NOMO-1 treated with DMSO at 0.1 percent for 48 hours (cell line): ENCODE measurements at regions not wholly inside any gene's neighbourhood (a gene's known extent, or its start where the extent isn't known, plus 50 kb on each side); places are given as distances from the start of the nearest gene placed in this dataset.
"Not testable (repeated sequence)": the region's sequence is repeated elsewhere in the genome, so short reads cannot be mapped to it uniquely, and the experiment has no call there.

Source experiments
- DNase-seq: peaks from one replicate; lab custom pipeline; 2025; ENCODE audit not compliant: unreplicated experiment; lab: John Stamatoyannopoulos, UW

DNA sequence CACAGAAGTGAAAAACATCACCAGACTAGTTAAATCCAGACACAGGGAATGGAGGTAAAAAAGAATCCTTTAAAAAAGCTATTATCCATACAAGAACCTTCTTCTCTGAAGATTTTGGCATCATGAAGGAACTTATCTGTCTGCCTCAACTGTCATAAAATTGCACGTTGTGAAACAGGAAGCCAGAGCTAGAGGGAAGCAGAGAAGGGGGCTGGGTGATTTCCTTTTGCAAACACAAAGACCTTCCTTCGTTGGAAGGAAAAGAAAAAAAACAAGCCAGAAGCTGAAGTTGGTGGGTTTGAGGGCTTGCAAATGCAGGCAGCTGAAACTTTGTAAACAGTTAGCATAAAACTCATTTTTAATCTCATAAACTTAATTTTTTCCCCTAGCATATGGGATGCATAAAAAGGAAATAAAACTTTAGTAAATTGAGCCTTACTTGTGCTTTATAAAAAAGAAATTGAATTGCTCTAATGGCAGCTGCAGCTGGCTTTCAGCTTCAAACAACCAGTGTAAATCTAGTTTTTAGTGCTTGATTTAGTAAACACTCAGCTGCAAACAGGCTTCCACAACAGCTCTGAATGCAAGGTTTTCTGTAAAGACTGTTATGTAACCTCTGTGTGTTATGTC, 101.6 kb downstream of the OTUD1 start:
- DNase-seq = peak; percentile 90

DNA sequence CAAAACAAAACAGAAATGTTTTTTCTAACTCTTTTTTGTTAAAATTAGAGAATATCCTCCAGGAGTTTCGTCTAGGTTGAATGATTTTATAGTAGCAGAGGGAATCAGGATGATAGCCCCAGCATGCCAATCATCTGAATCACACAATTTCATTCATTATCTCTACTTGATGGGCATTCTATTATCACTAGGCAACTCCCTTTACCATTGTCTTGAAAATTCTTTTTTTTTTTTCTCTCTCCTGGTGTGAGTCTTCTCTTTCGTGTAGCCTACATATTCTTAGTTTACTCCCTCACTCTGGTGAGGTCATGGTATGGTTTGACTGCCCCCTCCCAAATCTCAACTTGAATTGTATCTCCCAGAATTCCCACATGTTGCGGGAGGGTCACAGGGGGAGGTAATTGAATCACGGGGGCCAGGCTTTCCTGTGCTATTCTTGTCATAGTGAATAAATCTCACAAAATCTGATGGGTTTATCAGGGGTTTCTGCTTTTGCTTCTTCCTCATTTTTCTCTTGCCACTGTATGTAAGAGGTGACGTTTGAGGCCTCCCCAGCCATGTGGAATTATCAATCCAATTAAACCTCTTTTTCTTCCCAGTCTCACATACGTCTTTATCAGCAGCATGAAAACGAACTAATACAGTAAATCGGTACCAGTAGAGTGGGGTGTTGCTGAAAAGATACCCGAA, 105.0 kb downstream of the OTUD1 start:
- DNase-seq = peak; percentile 38

DNA sequence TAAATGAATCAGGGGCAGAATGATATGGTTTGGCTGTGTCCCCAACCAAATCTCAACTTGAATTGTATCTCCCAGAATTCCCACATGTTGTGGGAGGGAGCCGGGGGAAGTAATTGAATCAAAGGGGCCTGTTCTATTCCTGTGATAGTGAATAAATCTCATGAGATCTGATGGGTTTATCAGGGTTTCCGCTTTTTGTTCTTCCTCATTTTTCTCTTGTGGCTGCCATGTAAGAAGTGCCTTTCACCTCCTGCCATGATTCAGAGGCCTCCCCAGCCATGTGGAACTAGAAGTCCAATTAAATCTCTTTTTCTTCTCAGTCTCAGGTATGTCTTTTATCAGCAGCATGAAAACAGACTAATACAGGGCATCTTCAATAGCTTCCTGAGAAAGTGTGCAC, 107.0 kb downstream of the OTUD1 start:
- peak; percentile 36 for DNase-seq

DNA sequence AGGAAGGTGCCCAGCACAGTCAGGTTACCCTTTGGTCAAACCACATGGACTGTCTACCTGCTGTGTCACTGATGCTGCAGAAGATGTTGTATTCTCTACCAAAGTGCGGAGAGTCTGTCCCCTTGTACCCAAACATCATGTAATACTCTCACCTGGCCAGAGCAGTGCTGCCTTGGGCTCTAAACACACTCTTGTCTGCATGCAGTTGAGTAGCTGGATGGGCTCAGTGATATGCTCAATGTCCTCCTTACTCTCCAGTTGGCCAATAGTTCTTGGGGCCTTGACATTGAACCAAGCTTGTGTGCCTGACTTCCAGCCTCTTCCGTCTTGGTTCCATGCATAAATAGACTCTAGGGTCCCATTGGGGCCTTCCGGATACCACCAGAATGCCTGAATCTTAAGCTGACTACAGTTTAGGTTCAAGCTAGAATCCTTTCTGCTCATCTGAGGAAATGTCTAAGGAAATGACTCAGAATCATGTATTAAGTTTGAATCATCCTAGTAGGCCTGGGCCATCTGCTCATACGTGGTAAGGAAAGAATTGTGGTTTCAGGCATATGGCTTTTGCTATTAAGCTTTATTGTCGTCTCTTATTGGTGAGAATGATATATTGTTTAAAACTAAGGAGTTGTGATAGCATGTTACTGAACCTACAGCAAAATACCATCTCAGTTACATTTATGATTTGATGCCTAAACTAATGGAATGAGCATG, 118.0 kb downstream of the OTUD1 start:
- DNase-seq = peak; percentile 89

DNA sequence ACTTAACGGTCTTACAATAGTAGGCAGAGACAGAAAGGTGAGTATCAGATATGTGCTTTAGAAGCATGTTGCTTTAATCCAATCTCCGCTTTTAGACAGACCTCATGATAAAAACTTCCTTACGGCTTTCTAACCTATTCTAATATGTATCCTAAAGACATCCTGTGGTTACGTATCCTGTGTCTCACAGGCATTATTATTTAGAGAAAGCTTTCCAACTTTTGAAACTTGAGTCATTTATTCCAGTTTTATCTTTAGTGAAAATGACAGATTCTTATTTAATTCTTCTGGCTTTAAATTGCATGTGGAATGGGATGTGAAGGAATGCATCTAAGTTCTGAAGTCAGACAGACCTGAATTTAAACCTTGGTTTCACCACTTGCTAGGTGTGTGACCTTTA, 118.9 kb downstream of the OTUD1 start:
- no peak for DNase-seq

DNA sequence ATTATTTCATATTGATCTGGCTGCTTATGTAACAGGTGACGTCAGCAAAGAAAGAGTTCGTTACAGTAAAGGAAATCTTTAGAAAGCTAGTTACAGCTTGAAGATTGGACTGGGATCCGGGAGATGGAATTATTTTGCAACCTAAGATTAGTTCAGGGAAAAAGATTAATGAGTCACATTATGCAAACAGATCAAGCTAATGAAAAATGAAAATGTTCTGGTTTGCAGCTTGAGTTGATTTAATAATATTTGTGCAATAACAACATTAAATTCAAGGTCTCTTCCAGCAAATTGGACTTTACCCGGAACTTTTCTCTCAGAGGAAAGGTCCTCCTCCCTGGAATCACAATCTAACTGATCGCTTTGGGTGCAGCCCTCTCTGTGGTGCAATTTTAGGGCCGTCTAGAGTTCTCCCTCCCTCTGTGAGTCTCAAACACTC, 119.5 kb downstream of the OTUD1 start:
- no peak for DNase-seq

DNA sequence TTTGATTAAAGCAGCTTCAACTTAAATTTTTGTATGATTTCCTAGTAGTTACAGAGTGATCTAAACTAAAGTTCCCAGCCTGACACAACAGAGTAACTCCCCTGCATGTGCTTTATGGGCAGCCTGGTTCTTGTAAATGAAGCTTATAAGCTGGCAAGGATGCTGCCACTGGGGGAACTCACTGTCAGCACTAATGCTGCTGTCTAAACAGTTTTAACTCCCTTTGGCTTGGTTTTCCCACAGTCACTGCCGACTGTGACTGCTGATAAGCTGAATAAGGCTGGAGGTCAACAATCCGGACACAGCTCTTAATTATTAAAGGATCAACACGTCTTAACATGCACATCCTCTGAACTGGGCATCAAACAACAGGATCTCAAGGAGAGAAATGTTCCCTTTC, 130.1 kb downstream of the OTUD1 start:
- DNase-seq = no peak

DNA sequence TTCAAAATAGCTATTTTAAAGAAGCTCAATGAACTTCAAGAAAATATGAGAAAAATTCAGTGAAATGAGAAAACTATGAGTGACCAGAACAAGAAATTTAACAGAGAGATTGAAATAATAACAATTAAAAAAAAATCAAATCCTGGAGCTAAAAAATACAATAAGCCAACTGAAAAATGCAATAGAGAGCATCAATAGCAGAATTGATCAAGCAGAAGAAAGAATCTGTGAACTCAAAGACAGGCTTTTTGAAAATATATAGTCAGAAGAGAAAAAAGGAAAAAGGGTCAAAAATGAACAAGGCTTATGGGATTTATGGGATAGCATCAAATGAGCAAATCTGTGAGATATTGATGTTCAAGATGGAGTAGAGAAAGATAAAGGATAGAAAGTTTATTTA, 133.0 kb downstream of the OTUD1 start:
- DNase-seq = no peak

DNA sequence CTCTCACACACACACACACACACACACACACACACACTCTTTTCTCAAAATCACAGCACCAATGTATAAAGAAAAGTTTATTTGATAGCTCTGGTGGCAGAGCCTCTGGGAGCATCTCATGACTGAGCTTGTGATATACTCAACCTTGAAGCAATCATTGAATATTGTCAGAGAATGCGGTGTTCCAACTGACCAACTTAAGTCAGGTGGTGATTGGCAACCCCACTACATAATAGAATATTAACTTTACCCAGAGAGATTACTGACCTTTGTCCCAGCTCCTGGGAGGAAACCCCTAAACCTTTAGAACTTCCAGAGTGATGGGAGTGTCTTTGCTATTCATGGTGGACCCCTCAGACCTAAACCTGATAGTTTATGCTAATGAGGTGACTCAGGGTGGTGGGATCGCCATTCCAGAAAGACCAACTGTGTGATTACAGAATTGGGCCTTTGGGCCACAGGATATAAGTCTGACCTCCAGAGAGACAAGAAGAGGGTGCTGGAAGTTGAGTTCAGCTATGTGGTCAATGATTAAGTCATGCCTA, 143.1 kb downstream of the OTUD1 start:
- no peak for DNase-seq

DNA sequence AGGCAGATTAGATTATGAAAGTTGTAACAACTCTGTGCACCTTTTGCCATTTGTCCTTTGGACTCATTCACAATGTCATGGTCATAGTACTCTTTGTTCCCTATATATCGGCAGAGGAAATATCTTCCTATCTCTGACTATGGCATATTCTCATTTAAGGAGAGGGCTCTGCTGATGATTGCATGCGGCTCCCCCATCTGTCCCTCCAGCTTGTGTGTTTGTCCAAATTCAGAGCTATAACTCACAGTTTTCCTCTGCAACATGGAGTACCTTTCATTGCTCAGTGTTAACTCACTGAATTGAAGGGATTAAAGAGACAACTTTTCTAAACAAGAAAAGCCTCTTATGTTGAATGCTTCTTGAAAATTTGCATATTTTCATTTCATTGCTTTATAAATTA, 145.5 kb downstream of the OTUD1 start:
- no peak for DNase-seq

DNA sequence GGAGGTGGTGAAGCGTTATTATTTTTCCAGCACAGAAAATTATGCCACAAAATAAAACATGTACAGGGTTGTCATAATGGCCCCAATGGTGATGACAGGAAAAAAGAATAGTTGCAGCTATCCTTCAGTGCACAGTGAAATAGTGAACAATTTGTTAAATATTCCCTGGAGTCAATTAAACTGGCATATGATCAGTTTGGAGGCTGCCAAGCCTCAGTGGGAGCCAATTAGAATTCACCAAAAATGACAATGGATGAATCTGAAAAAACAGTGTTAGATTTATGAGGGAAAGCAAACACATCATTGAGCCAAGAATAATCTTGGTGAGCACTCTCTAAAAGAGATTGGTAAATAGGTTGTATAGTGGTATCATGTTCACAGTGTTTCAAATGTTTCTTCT, 146.3 kb downstream of the OTUD1 start:
- DNase-seq = no peak

DNA sequence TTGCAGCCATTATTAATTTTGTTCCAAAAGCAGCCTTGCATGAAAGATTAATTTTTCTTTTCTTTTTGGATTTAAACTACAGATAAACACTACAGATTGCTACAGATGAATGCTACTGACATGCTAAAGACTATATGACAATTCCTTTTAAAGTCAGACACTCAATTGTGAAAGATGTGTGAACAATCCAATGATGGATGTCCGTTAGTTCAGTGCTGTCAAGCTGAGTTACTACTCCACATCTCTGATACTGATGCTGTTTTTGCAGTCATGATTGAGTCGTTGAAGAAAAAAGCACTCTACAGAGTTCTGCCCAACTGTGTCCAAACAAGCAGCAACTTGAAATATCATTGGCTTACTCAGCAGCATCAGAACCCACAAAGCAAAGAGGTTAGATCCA, 146.8 kb downstream of the OTUD1 start:
- DNase-seq = no peak

DNA sequence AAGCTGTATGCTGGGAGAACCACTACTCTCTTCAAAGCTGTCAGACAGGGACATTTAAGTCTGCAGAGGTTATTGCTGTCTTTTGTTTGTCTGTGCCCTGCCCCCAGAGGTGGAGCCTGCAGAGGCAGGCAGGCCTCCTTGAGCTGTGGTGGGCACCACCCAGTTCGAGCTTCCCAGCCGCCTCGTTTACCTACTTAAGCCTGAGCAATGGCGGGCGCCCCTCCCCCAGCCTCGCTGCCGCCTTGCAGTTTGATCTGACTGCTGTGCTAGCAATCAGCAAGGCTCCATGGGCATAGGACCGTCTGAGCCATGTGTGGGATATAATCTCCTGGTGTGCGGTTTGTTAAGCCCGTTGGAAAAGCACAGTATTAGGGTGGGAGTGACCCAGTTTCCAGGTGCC, 156.4 kb downstream of the OTUD1 start:
- DNase-seq = not testable (repeated sequence)

DNA sequence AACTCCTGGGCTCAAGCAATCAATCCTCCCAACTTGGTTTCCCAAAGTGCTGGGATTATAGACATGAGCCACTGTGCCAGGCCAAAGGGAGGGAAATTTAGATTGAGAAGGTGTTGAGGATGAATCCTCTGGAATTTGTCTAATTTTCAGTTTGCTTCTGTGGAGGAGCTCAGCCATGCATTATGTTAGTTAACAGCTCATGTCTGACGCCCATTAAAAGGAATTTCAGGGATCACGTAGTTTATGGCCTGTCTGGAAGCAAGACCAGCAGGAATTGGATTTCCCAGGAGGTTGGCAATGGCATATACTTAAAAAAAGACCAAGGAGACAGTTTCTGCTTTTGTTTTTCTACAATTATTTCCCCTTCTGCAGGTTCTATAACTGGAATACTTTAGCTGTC, 165.7 kb downstream of the OTUD1 start:
- no peak for DNase-seq

DNA sequence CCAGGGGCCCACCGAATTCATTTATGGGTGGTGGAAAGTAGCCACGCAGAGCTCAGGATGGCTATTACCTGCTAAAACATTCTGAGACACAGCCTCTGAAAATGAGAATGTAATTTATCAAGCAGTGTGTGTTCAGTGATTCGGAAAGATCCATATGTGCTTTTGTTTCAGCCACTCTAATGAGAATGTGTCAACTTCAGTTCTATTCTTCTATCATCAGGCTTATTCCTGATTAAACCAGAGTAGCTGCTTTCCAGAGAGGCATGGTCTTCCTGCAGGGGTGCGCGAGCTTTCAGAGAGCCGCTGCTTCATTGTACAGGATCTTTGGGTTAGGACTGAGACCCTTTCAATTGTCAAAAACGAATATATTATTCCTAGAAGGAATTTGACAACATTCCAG, 167.6 kb downstream of the OTUD1 start:
- DNase-seq = no peak

DNA sequence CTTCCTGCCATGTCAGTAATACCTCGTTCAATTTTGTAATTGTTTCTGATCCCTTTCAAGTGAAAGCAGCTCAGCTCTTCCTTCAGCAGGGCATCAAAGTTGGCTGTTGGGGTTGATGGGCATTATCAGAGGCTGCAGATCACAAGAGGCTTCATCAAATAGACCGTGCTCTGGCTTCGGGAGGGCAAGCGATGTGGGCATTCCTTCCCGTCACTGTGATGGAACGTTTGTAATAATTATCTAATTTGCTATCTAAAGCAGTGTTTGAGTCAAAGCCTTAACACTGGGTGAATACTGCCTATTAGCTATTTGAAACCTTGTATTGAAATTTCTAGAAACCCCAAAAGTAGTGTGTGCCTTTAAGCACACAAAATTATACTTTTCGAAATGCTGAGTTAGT, 170.1 kb downstream of the OTUD1 start:
- no peak for DNase-seq

DNA sequence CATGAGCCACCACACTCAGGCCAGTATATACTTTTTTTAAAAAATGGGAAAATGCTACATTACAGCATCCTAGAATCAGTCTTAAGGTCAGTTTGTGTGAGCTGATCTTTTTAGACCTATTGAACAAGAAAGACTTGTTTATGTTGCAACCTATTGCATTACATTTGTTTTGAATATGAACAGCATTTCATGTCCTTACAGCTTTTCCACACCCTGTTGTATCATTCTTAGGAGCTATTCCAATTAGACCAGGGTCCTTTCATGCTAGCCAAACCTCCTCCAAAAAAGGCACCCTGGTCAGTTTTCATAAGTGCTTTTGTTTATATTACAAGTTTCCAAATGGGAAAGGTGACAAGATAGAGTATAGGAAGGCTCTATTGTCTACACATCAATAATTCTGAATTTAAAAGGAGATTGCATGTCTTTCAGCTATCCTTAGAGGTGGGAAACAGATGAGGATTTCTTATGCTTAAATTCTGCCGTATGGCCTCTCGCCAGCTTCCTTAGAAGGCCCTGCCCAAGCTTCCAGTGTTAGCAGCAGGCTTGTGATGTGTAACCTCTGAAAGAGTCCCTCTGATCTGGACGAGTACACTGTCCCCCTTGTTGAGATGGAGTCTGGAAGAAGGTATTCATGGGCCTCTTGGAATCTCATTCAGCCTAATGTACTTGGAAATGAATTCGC, 171.9 kb downstream of the OTUD1 start:
- peak; percentile 24 for DNase-seq

DNA sequence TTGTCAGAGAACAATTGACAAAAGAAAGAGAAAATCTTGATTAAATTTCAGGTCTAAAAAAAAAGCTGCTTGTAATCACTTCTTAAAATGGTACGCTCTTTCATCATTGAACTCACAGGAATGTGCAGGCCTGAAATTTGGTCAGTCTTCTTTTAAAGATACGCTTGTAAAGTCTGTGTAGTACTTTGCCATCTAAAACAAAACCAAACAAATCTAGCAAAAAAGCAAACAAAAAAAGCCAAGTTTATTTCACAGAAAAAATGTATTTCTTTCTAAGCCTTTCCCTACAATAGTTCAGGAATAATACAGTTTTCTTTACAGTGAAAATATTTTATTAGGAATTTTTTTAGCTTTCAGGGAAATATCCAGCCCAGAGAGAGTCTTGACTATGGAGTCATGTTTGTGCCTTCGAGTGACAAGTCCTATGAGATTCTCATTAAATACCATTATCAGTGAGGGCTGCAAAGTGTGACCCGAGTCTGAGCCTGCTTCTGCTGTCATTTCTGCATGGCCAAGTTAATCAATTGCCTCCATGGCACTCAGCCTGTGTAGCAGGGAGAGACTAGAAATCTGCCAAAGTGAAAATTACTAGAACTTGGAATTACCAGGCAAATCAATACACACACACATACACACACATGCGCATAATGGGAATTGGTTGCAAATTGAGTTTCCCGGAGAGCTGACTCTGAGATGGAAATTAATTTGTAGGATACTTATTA, 172.6 kb downstream of the OTUD1 start:
- DNase-seq = no peak

DNA sequence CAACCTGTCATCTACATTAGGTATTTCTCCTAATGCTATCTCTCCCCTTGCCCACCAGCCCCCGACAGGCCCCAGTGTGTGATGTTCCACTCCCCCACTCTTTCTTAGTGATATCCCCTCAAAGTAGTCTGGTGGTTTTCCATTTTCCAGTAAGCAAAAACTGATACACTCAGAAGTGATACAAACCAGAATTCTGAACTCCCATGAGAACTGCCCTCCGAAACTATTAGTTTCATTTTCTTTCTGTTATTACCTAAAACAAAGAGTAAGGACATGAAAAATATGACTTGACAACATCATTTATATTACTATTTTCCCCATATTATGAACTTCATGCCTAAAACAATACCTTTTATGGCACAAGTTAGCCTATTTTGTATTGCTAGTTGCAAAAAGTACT, 175.0 kb downstream of the OTUD1 start:
- DNase-seq = no peak

DNA sequence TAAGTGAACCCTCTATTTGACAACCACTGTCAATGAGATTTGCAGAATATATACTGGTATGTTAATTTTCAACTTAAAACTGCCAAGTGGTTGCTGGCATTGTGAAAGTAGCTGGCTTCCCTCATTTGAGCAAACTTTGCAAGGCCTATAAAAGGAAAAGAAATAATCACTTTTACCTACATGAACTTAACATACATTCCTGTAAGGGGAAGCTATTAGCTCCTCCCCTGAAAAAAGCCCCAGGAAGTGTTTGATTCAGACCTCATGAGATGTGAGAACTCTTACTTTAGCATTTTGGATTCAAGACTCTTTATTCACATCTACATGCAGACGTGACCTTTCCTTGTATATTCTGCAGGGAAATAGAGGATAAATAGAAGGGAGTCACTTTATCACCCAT, 175.6 kb downstream of the OTUD1 start:
- peak; percentile 56 for DNase-seq

DNA sequence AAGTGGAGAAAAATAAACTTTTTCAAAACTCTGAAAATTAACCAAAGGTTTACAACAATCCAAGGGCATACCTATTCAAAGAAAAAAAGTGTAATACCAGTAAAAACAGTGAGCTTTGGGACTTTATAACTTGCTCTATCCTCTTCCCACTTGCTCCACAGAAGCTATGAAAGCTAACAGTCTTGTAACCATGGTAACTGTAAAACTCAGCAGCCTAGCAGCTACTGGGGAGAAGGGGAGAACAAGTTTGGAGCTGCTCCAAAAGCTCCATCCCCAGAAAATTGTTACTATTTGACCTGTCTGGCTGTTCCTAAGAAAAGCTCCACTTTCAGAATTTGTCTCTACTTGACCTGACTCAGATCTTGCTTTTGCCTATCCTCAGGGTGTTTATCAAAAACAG, 191.5 kb downstream of the OTUD1 start:
- DNase-seq = no peak
